ENCODE measurements at regions not wholly inside any gene's neighbourhood (a gene's known extent, or its start where the extent isn't known, plus 50 kb on each side); places are given as distances from the start of the nearest gene placed in this dataset.

GRCh38 chr5:3301306-3301705, 294.3 kb upstream of the IRX1 start:
- POLR2A ChIA-PET, result no interaction called here
- H3K36me3 Mint-ChIP-seq (ENCODE audit: low read depth), result no peaks in the 10 kb centered on the region
- no peak for DNase-seq
- H3K9me3 Mint-ChIP-seq, result peaks cover 6% of the 10 kb centered on the region
- no peak overlapping the region for H3K4me3 Mint-ChIP-seq
- H3K27me3 Mint-ChIP-seq, result no peaks in the 10 kb centered on the region
- H3K27ac Mint-ChIP-seq, result no peak overlapping the region
- no peaks in the 10 kb centered on the region for H3K4me1 Mint-ChIP-seq
- CTCF ChIA-PET, result no interaction called here

- Mint-ChIP-seq H3K9me3 (peaks cover 7% of the 10 kb centered on the region), H3K27me3 (no peaks in the 10 kb centered on the region), H3K4me1 (no peaks in the 10 kb centered on the region), H3K4me3 (no peak overlapping the region), H3K27ac (no peak overlapping the region), H3K36me3 (ENCODE audit: low read depth) (no peaks in the 10 kb centered on the region)
- ChIA-PET CTCF (no interaction called here), POLR2A (no interaction called here)
- DNase-seq, result no peak
Measured at GRCh38 chr5:3300726-3301125, 294.9 kb upstream of the IRX1 start.

- H3K27me3 Mint-ChIP-seq, result no peaks in the 10 kb centered on the region
- H3K9me3 Mint-ChIP-seq, result peaks cover 6% of the 10 kb centered on the region
- no peaks in the 10 kb centered on the region for H3K36me3 Mint-ChIP-seq (ENCODE audit: low read depth)
- H3K27ac Mint-ChIP-seq, result no peak overlapping the region
- ChIA-PET POLR2A (no interaction called here), CTCF (no interaction called here)
- H3K4me3 Mint-ChIP-seq, result no peak overlapping the region
- DNase-seq, result no peak
- no peaks in the 10 kb centered on the region for H3K4me1 Mint-ChIP-seq
Measured at GRCh38 chr5:3299441-3299840, 296.2 kb upstream of the IRX1 start.

- Mint-ChIP-seq H3K27me3 (no peaks in the 10 kb centered on the region), H3K4me1 (no peaks in the 10 kb centered on the region), H3K27ac (no peak overlapping the region), H3K4me3 (no peak overlapping the region), H3K9me3 (peaks cover 6% of the 10 kb centered on the region), H3K36me3 (ENCODE audit: low read depth) (no peaks in the 10 kb centered on the region)
- POLR2A ChIA-PET, result no interaction called here
- DNase-seq, result no peak
- CTCF ChIA-PET, result no interaction called here
Measured at GRCh38 chr5:3297853-3298252, 297.8 kb upstream of the IRX1 start.

DNA sequence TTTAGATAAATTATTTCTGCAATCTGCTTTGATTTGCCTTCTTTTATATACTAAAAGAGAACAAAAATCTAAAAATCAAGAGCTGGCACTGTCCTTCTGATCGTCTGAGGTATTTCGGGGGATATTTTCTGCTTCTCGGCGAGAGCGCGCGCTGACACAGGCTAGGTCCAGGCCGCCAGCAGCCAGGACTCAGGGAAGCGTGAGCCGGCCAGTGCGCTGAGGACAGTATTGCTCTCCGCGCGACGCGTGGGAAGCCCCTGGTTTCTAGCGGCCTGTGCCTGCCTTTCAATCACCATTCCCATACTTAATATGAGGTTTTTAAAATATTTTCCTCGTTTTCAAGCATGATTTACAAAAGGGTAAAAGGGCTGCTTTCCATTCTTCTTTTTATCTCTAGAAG, 307.3 kb upstream of the IRX1 start:
- peaks cover 6% of the 10 kb centered on the region for H3K9me3 Mint-ChIP-seq
- no peaks in the 10 kb centered on the region for H3K27me3 Mint-ChIP-seq
- ChIA-PET CTCF (no interaction called here), POLR2A (no interaction called here)
- no peak overlapping the region for H3K4me3 Mint-ChIP-seq
- no peaks in the 10 kb centered on the region for H3K4me1 Mint-ChIP-seq
- no peaks in the 10 kb centered on the region for H3K36me3 Mint-ChIP-seq (ENCODE audit: low read depth)
- H3K27ac Mint-ChIP-seq, result no peak overlapping the region
- no peak for DNase-seq

DNA sequence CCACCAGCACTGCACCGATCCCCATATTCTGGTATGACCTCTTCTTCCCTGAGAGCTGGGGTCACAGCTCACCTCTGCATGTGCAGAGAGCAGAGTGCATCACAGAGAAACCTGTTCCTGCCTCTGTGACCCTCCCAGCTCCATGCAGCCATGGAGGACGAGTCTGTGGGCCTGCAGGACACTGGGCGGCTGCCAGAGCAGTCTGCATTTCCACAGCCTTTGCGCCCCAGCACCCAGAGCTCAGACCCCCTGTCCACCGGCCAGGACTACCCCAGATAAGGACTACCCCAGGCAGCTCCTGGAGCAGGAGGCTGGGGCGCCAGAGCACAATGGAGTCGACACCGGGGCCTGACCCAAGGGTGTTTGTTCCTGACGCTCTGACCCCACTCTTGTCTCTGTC, 308.1 kb upstream of the IRX1 start:
- ChIA-PET CTCF (no interaction called here), POLR2A (no interaction called here)
- peaks cover 10% of the 10 kb centered on the region for H3K9me3 Mint-ChIP-seq
- no peaks in the 10 kb centered on the region for H3K4me1 Mint-ChIP-seq
- H3K4me3 Mint-ChIP-seq, result no peak overlapping the region
- DNase-seq, result no peak
- H3K36me3 Mint-ChIP-seq (ENCODE audit: low read depth), result no peaks in the 10 kb centered on the region
- H3K27me3 Mint-ChIP-seq, result no peaks in the 10 kb centered on the region
- no peak overlapping the region for H3K27ac Mint-ChIP-seq

- Mint-ChIP-seq H3K4me3 (no peak overlapping the region), H3K27me3 (no peaks in the 10 kb centered on the region), H3K9me3 (peaks cover 20% of the 10 kb centered on the region), H3K27ac (no peak overlapping the region), H3K4me1 (no peaks in the 10 kb centered on the region), H3K36me3 (ENCODE audit: low read depth) (no peaks in the 10 kb centered on the region)
- ChIA-PET POLR2A (no interaction called here), CTCF (no interaction called here)
- no peak for DNase-seq
Measured at GRCh38 chr5:3285621-3286020, 310.0 kb upstream of the IRX1 start.

GRCh38 chr5:3284506-3284905, 311.1 kb upstream of the IRX1 start:
- no peak overlapping the region for H3K27ac Mint-ChIP-seq

DNA sequence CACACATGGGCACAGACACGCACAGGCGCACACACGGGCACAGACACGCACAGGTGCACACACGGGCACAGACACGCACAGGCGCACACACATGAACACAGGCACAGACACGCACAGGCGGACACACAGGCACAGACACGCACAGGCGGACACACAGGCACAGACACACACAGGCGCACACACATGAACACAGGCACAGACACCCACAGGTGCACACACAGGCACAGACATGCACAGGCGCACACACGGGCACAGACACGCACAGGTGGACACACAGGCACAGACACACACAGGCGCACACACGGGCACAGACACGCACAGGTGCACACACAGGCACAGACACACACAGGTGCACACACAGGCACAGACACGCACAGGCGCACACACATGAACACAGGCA, 312.8 kb upstream of the IRX1 start:
- H3K4me1 Mint-ChIP-seq, result no peaks in the 10 kb centered on the region
- ChIA-PET CTCF (no interaction called here), POLR2A (no interaction called here)
- no peak overlapping the region for H3K27ac Mint-ChIP-seq
- no peak for DNase-seq
- no peaks in the 10 kb centered on the region for H3K36me3 Mint-ChIP-seq (ENCODE audit: low read depth)
- no peaks in the 10 kb centered on the region for H3K27me3 Mint-ChIP-seq
- H3K4me3 Mint-ChIP-seq, result no peak overlapping the region
- H3K9me3 Mint-ChIP-seq, result peaks cover 21% of the 10 kb centered on the region

More at GRCh38 chr5:3284506-3284905, 311.1 kb upstream of the IRX1 start:
- DNase-seq, result no peak
- no peak overlapping the region for H3K4me3 Mint-ChIP-seq
- H3K36me3 Mint-ChIP-seq (ENCODE audit: low read depth), result no peaks in the 10 kb centered on the region
- H3K27me3 Mint-ChIP-seq, result no peaks in the 10 kb centered on the region
- peaks cover 21% of the 10 kb centered on the region for H3K9me3 Mint-ChIP-seq
- H3K4me1 Mint-ChIP-seq, result no peaks in the 10 kb centered on the region
- ChIA-PET POLR2A (no interaction called here), CTCF (no interaction called here)

- H3K4me1 Mint-ChIP-seq, result no peaks in the 10 kb centered on the region
- peaks cover 21% of the 10 kb centered on the region for H3K9me3 Mint-ChIP-seq
- H3K36me3 Mint-ChIP-seq (ENCODE audit: low read depth), result no peaks in the 10 kb centered on the region
- H3K27me3 Mint-ChIP-seq, result no peaks in the 10 kb centered on the region
- POLR2A ChIA-PET, result no interaction called here
- no peak overlapping the region for H3K4me3 Mint-ChIP-seq
- no peak for DNase-seq
- no peak overlapping the region for H3K27ac Mint-ChIP-seq
- CTCF ChIA-PET, result no interaction called here
Measured at GRCh38 chr5:3281366-3281765, 314.3 kb upstream of the IRX1 start.

DNA sequence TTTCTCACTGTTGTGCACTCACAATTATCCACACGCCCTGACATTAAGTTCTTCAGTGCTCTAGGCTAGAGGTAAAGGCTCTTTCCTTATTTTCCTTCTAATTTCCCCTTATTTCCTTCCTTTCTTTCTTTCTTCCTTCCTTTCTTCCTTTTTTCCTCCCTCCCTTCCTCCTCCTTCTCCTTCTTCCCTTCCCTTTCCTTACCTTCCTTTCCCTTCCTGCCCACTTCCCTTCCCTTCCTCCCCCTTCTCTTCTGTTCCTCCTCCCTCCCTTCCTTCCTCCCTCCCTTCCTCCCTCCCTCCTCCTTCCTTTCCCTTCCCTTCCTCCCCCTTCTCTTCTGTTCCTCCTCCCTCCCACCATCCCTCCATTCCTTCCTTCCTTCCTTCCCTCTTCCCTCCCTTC, 317.0 kb upstream of the IRX1 start:
- H3K9me3 Mint-ChIP-seq, result peaks cover 38% of the 10 kb centered on the region
- no peaks in the 10 kb centered on the region for H3K36me3 Mint-ChIP-seq (ENCODE audit: low read depth)
- H3K4me1 Mint-ChIP-seq, result no peaks in the 10 kb centered on the region
- no peak overlapping the region for H3K27ac Mint-ChIP-seq
- ChIA-PET CTCF (interaction anchor here (0.6 kb wide), 1 partner anchor 860 kb away, joined by 3 read pairs; no protein-coding TSS in a partner anchor), POLR2A (no interaction called here)
- no peak for DNase-seq
- H3K27me3 Mint-ChIP-seq, result no peaks in the 10 kb centered on the region
- H3K4me3 Mint-ChIP-seq, result no peak overlapping the region

DNA sequence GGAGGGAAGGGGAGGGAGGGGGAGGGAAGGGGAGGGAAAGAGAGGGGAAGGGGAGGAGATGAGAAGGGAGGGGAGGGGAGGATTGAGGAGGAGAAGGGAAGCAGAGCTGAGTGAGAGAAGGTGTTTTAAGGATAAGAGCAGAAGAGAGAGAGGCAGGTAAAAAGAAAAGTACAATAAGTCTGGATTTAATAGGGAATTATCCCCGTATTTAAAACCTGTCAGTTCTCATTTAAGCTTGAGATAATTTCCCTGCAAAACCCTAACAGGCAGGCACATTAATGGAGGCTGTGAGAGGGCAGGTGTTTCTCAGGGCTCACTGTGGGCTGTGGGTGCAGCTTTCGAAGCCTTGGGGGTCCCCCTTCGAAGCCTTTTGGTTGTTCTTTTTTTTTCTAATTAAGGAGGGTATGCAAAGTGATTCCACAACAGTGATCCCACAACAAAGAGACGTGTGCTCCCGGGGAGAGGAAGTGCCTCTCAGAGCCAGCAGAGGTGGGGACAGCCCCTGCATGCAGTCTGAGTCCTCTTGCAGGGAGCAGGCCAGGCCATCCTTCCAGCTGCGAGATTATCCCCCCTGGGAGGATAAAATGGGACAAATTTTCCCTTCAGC, 317.9 kb upstream of the IRX1 start:
- Mint-ChIP-seq H3K4me3 (no peak overlapping the region), H3K4me1 (no peaks in the 10 kb centered on the region), H3K36me3 (ENCODE audit: low read depth) (no peaks in the 10 kb centered on the region), H3K9me3 (peaks cover 42% of the 10 kb centered on the region), H3K27ac (no peak overlapping the region), H3K27me3 (no peaks in the 10 kb centered on the region)
- DNase-seq, result no peak
- POLR2A ChIA-PET, result no interaction called here
- CTCF ChIA-PET, result no interaction called here

GRCh38 chr5:3276896-3277295, 318.7 kb upstream of the IRX1 start:
- H3K9me3 Mint-ChIP-seq, result peaks cover 37% of the 10 kb centered on the region
- H3K27ac Mint-ChIP-seq, result no peak overlapping the region
- POLR2A ChIA-PET, result no interaction called here
- no peak overlapping the region for H3K4me3 Mint-ChIP-seq
- H3K27me3 Mint-ChIP-seq, result no peaks in the 10 kb centered on the region
- CTCF ChIA-PET, result no interaction called here
- H3K36me3 Mint-ChIP-seq (ENCODE audit: low read depth), result no peaks in the 10 kb centered on the region
- DNase-seq, result no peak
- no peaks in the 10 kb centered on the region for H3K4me1 Mint-ChIP-seq

GRCh38 chr5:3269395-3270169, 326.1 kb upstream of the IRX1 start:
- no peaks in the 10 kb centered on the region for H3K4me1 Mint-ChIP-seq
- H3K4me3 Mint-ChIP-seq, result no peak overlapping the region
- ChIA-PET POLR2A (no interaction called here), CTCF (no interaction called here)
- no peak for DNase-seq
- H3K36me3 Mint-ChIP-seq (ENCODE audit: low read depth), result no peaks in the 10 kb centered on the region
- H3K27me3 Mint-ChIP-seq, result no peaks in the 10 kb centered on the region
- peaks cover 26% of the 10 kb centered on the region for H3K9me3 Mint-ChIP-seq
- H3K27ac Mint-ChIP-seq, result no peak overlapping the region
